ENCODE measurements at regions not wholly inside any gene's neighbourhood (a gene's known extent, or its start where the extent isn't known, plus 50 kb on each side); places are given as distances from the start of the nearest gene placed in this dataset.

DNA sequence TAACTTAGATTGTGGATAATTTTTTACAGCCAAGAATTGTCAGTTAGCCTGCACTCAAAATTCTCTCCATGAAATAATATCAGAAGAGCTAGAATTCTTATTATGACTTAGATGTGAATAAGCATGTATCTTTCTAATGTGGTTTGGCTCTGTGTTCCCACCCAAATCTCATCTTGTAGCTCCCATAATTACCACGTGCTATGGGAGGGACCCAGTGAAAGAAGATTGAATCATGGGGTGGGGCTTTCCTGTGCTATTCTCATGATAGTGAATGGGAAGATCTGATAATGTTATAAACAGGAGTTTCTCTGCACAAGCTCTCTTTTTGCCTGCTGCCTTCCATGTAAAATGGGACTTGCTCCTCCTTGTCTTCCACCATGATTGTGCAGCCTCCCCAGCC, 176.8 kb downstream of the MAT2B start:
- Histone ChIP-seq H3K36me3 (replicated peaks; ENCODE audit: insufficient read depth, low read depth) (no peaks in the 10 kb centered on the region), H4K20me1 (ENCODE audit: insufficient read depth, poor library complexity, severe bottlenecking) (no peaks in the 10 kb centered on the region), H3K4me2 (no peak overlapping the region), H3K4me3 (no peak overlapping the region), H2AFZ (no peak overlapping the region), H3K4me1 (ENCODE audit: insufficient read depth) (no peaks in the 10 kb centered on the region), H3K27ac (no peak overlapping the region), H3K9me3 (ENCODE audit: low read depth) (no peaks in the 10 kb centered on the region), H3K79me2 (no peaks in the 10 kb centered on the region), H3K9me2 (replicated peaks; ENCODE audit: insufficient read depth) (no peaks in the 10 kb centered on the region), H3K27me3 (no peaks in the 10 kb centered on the region)
- 79% methylated on average over 1 of the region's 1 CpG for WGBS (ENCODE audit: low lambda C conversion rate, missing lambda C conversion rate)
- DNase-seq (ENCODE audit: low spot score) = no peak
- TF ChIP-seq EZH2 (IDR thresholded peaks at IDR 0.05; ENCODE audit: borderline replicate concordance) (no peak), EZH2phosphoT487 (IDR thresholded peaks at IDR 0.05; ENCODE audit: low read depth, severe bottlenecking, unreplicated experiment) (no peak), CTCF (IDR thresholded peaks at IDR 0.05; ENCODE audit: poor library complexity) (no peak)

- no peak for DNase-seq (ENCODE audit: low spot score)
- Histone ChIP-seq H3K27ac (no peak overlapping the region), H3K27me3 (no peaks in the 10 kb centered on the region), H3K79me2 (no peaks in the 10 kb centered on the region), H3K4me2 (no peak overlapping the region), H3K9me3 (ENCODE audit: low read depth) (no peaks in the 10 kb centered on the region), H4K20me1 (ENCODE audit: insufficient read depth, poor library complexity, severe bottlenecking) (no peaks in the 10 kb centered on the region), H2AFZ (no peak overlapping the region), H3K9me2 (replicated peaks; ENCODE audit: insufficient read depth) (no peaks in the 10 kb centered on the region), H3K4me1 (ENCODE audit: insufficient read depth) (no peaks in the 10 kb centered on the region), H3K36me3 (replicated peaks; ENCODE audit: insufficient read depth, low read depth) (no peaks in the 10 kb centered on the region), H3K4me3 (no peak overlapping the region)
- 85% methylated on average over 3 of the region's 3 CpGs for WGBS (ENCODE audit: low lambda C conversion rate, missing lambda C conversion rate)
- TF ChIP-seq CTCF (IDR thresholded peaks at IDR 0.05; ENCODE audit: poor library complexity) = no peak
Observed at GRCh38 chr5:163687414-163687813, 182.0 kb downstream of the MAT2B start.

DNA sequence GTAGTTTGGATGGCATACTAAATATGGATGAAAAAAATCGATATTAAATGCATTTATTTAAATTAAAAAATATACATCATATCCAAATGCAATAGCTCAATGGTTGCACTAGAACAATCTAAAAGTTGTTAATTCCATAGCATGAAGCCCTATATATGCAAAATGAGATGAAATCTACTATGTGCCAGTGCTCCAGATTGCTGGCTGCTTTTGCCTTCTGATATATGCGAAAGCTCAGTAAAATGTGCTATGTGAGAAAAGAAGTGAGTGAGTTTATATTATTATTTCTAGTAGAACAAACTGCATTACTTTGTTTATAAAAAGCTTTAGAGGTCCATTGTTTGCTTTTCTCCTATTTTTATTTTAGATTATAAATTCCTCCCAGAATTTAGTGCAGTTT, 186.7 kb downstream of the MAT2B start:
- H3K4me2 ChIP-seq = no peak overlapping the region
- no peak for DNase-seq (ENCODE audit: low spot score)
- no peak overlapping the region for H2AFZ ChIP-seq
- H3K4me3 ChIP-seq = no peak overlapping the region
- H3K4me1 ChIP-seq (ENCODE audit: insufficient read depth) = no peaks in the 10 kb centered on the region
- H3K27me3 ChIP-seq = no peaks in the 10 kb centered on the region
- no peaks in the 10 kb centered on the region for H4K20me1 ChIP-seq (ENCODE audit: insufficient read depth, poor library complexity, severe bottlenecking)
- H3K9me3 ChIP-seq (ENCODE audit: low read depth) = no peaks in the 10 kb centered on the region
- H3K79me2 ChIP-seq = no peaks in the 10 kb centered on the region
- no peak overlapping the region for H3K27ac ChIP-seq
- TF ChIP-seq CTCF (IDR thresholded peaks at IDR 0.05; ENCODE audit: poor library complexity) (no peak), EZH2phosphoT487 (IDR thresholded peaks at IDR 0.05; ENCODE audit: low read depth, severe bottlenecking, unreplicated experiment) (no peak), EZH2 (IDR thresholded peaks at IDR 0.05; ENCODE audit: borderline replicate concordance) (no peak)
- no peaks in the 10 kb centered on the region for H3K9me2 ChIP-seq (replicated peaks; ENCODE audit: insufficient read depth)
- WGBS (ENCODE audit: low lambda C conversion rate, missing lambda C conversion rate) = 91% methylated on average over 2 of the region's 2 CpGs
- no peaks in the 10 kb centered on the region for H3K36me3 ChIP-seq (replicated peaks; ENCODE audit: insufficient read depth, low read depth)

Measured in hepatocyte (in vitro differentiated cells).